Hepatocyte (in vitro differentiated cells): ENCODE measurements at regions not wholly inside any gene's neighbourhood (a gene's known extent, or its start where the extent isn't known, plus 50 kb on each side); places are given as distances from the start of the nearest gene placed in this dataset.
"Not testable (repeated sequence)": the region's sequence is repeated elsewhere in the genome, so short reads cannot be mapped to it uniquely, and the experiment has no call there.

Experiments
- DNase-seq: peaks from one replicate; pipeline ENCODE4 v3.0.0-alpha.2; 2016; ENCODE audit warnings: low spot score
- H2AFZ ChIP-seq: fragments of 200-600 bp; sonication (generic); 2 replicates; pipeline ENCODE4 v1.6.0; 2016; ENCODE audit warnings: antibody characterized with exemption, mild to moderate bottlenecking
- H3K27ac ChIP-seq: fragments of 200-600 bp; sonication (generic); 2 replicates; pipeline ENCODE4 v1.5.1; 2016; ENCODE audit warnings: mild to moderate bottlenecking
- H3K27me3 ChIP-seq: fragments of 200-600 bp; sonication (generic); 2 replicates; pipeline ENCODE4 v1.6.1; 2016
- H3K36me3 ChIP-seq: fragments of 200-600 bp; sonication (generic); replicated peaks from 2 replicates; pipeline ENCODE4 v1.5.1; 2016; ENCODE audit warnings: low read depth; ENCODE audit not compliant: insufficient read depth
- H3K4me1 ChIP-seq: fragments of 200-600 bp; sonication (generic); 2 replicates; pipeline ENCODE4 v1.5.1; 2016; ENCODE audit warnings: mild to moderate bottlenecking, moderate library complexity; ENCODE audit not compliant: insufficient read depth
- H3K4me2 ChIP-seq: fragments of 200-600 bp; sonication (generic); 2 replicates; pipeline ENCODE4 v1.6.0; 2016
- H3K4me3 ChIP-seq: fragments of 200-600 bp; sonication (generic); 2 replicates; pipeline ENCODE4 v1.5.1; 2016; ENCODE audit warnings: mild to moderate bottlenecking
- H3K79me2 ChIP-seq: fragments of 200-600 bp; sonication (generic); 2 replicates; pipeline ENCODE4 v1.6.0; 2017; ENCODE audit warnings: mild to moderate bottlenecking
- H3K9me2 ChIP-seq: fragments of 200-600 bp; sonication (generic); replicated peaks from 2 replicates; pipeline ENCODE4 v1.6.0; 2017; ENCODE audit warnings: mild to moderate bottlenecking; ENCODE audit not compliant: insufficient read depth
- H3K9me3 ChIP-seq: fragments of 200-600 bp; sonication (generic); 2 replicates; pipeline ENCODE4 v1.5.1; 2016; ENCODE audit warnings: low read depth, mild to moderate bottlenecking
- H4K20me1 ChIP-seq: fragments of 200-600 bp; sonication (generic); 2 replicates; pipeline ENCODE4 v1.6.0; 2016; ENCODE audit warnings: mild to moderate bottlenecking; ENCODE audit not compliant: insufficient read depth, poor library complexity, severe bottlenecking
- CTCF ChIP-seq: fragments of 200-600 bp; sonication (generic); IDR thresholded peaks from 2 replicates; pipeline ENCODE4 v1.5.1; 2016; ENCODE audit warnings: antibody characterized with exemption, mild to moderate bottlenecking; ENCODE audit not compliant: poor library complexity
- EZH2 ChIP-seq: fragments of 200-600 bp; sonication (generic); IDR thresholded peaks from 2 replicates; pipeline ENCODE4 v1.6.1; 2016; ENCODE audit warnings: antibody characterized with exemption, mild to moderate bottlenecking, borderline replicate concordance
- EZH2phosphoT487 ChIP-seq: fragments of 200-600 bp; sonication (generic); IDR thresholded peaks from one replicate; pipeline ENCODE4 v1.6.1; 2018; ENCODE audit warnings: antibody characterized with exemption, mild to moderate bottlenecking, low read depth, moderate library complexity; ENCODE audit not compliant: unreplicated experiment, severe bottlenecking
- WGBS: methylation state at CpG from one replicate; pipeline ENCODE4 v1.1.6; 2016; ENCODE audit warnings: low lambda C conversion rate; ENCODE audit errors: missing lambda C conversion rate; 5-methylcytosine and 5-hydroxymethylcytosine counted together

- not testable (repeated sequence) for H4K20me1 ChIP-seq, H3K4me3 ChIP-seq, H3K4me2 ChIP-seq, H3K36me3 ChIP-seq, H3K27me3 ChIP-seq, H2AFZ ChIP-seq, H3K27ac ChIP-seq, H3K9me2 ChIP-seq, H3K9me3 ChIP-seq, H3K79me2 ChIP-seq, H3K4me1 ChIP-seq, DNase-seq
- WGBS: 92% methylated on average over 11 of the region's 11 CpGs
Measured at GRCh38 chr17:27365329-27365945, 71.5 kb downstream of the WSB1 start.

GRCh38 chr17:27366437-27366836 is 72.5 kb downstream of the WSB1 start:
- DNase-seq: no peak
- H2AFZ ChIP-seq: no peak overlapping the region
- no peaks in the 10 kb centered on the region for H4K20me1 ChIP-seq
- no peaks in the 10 kb centered on the region for H3K79me2 ChIP-seq
- H3K27ac ChIP-seq: no peak overlapping the region
- TF ChIP-seq CTCF: no peak
- no peak for TF ChIP-seq EZH2
- TF ChIP-seq EZH2phosphoT487: no peak
- no peaks in the 10 kb centered on the region for H3K9me2 ChIP-seq
- H3K4me1 ChIP-seq: no peaks in the 10 kb centered on the region
- WGBS: 84% methylated on average over 5 of the region's 5 CpGs
- no peak overlapping the region for H3K4me2 ChIP-seq
- no peak overlapping the region for H3K4me3 ChIP-seq
- no peaks in the 10 kb centered on the region for H3K9me3 ChIP-seq
- no peaks in the 10 kb centered on the region for H3K27me3 ChIP-seq
- no peaks in the 10 kb centered on the region for H3K36me3 ChIP-seq

- no peak overlapping the region for H3K27ac ChIP-seq
- no peak overlapping the region for H3K4me2 ChIP-seq
- no peak overlapping the region for H3K4me3 ChIP-seq
- no peaks in the 10 kb centered on the region for H3K9me3 ChIP-seq
- TF ChIP-seq CTCF (no peak), EZH2 (no peak), EZH2phosphoT487 (no peak)
- no peaks in the 10 kb centered on the region for H4K20me1 ChIP-seq
- H3K36me3 ChIP-seq: no peaks in the 10 kb centered on the region
- H3K9me2 ChIP-seq: no peaks in the 10 kb centered on the region
- no peak overlapping the region for H2AFZ ChIP-seq
- no peak for DNase-seq
- no peaks in the 10 kb centered on the region for H3K79me2 ChIP-seq
- H3K27me3 ChIP-seq: no peaks in the 10 kb centered on the region
- 81% methylated on average over 16 of the region's 17 CpGs for WGBS
- H3K4me1 ChIP-seq: no peaks in the 10 kb centered on the region
Measured at GRCh38 chr17:27367121-27367981, 73.4 kb downstream of the WSB1 start.

GRCh38 chr17:27368151-27368795 is 74.4 kb downstream of the WSB1 start:
- no peak for TF ChIP-seq EZH2
- TF ChIP-seq CTCF: no peak
- no peak for TF ChIP-seq EZH2phosphoT487
- 83% methylated on average over 4 of the region's 4 CpGs for WGBS

More at GRCh38 chr17:27368151-27368795, 74.4 kb downstream of the WSB1 start:
- no peaks in the 10 kb centered on the region for H3K4me1 ChIP-seq
- no peak overlapping the region for H2AFZ ChIP-seq
- no peaks in the 10 kb centered on the region for H3K9me2 ChIP-seq
- no peaks in the 10 kb centered on the region for H4K20me1 ChIP-seq
- no peaks in the 10 kb centered on the region for H3K79me2 ChIP-seq
- no peaks in the 10 kb centered on the region for H3K27me3 ChIP-seq
- no peak for DNase-seq
- no peak overlapping the region for H3K27ac ChIP-seq
- H3K36me3 ChIP-seq: no peaks in the 10 kb centered on the region
- no peak overlapping the region for H3K4me3 ChIP-seq
- no peaks in the 10 kb centered on the region for H3K9me3 ChIP-seq
- H3K4me2 ChIP-seq: no peak overlapping the region
